GM12892 (cell line): ENCODE measurements at regions not wholly inside any gene's neighbourhood (a gene's known extent, or its start where the extent isn't known, plus 50 kb on each side); places are given as distances from the start of the nearest gene placed in this dataset.

Experiments
- POLR2A ChIP-seq: IDR thresholded peaks from 2 replicates; pipeline ENCODE4 v1.6.1; 2011; ENCODE audit warnings: low read depth, low read length, control low read depth
- POLR2AphosphoS5 ChIP-seq: IDR thresholded peaks from 2 replicates; pipeline ENCODE4 v1.6.1; 2011; ENCODE audit warnings: low read depth, low read length, control low read depth

GRCh38 chr10:78374331-78375028, 340.8 kb downstream of the RPS24 start:
- TF ChIP-seq POLR2A (no peak), POLR2AphosphoS5 (no peak)
